ENCODE measurements at regions not wholly inside any gene's neighbourhood (a gene's known extent, or its start where the extent isn't known, plus 50 kb on each side); places are given as distances from the start of the nearest gene placed in this dataset.

DNA sequence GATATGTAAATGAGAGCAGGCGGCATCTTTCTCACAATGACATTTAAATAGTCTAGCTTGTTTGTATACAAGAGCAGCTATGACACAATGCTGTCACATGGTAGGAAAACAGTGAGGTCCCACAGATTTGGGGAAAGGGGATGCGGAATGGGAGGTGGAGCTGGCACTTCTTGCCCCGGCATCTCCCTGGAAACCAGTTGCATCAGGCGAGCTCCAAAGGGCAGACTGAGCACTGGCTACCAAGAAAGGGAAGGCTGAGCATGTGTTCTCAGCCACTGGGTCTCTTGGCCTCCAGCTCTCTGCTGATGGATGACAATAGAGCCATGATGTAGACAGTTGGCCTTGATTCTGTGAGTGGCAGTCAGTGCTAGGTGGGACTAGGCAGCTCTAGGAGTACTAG is 109.0 kb downstream of the UCHL1 start:
- no peaks in the 10 kb centered on the region for H3K36me3 Mint-ChIP-seq (ENCODE audit: insufficient read depth in 1 of 3, low read depth in 3 of 3)
- Histone ChIP-seq H3K9me3 (ENCODE audit: control insufficient read depth, low read depth, low read length) (no peaks in the 10 kb centered on the region), H2BK20ac (ENCODE audit: low read depth, low read length, poor library complexity, severe bottlenecking) (no peak overlapping the region), H3K9ac (ENCODE audit: extremely low read depth, insufficient read length, low read length) (no peak overlapping the region), H3T11ph (ENCODE audit: low read length) (no peak overlapping the region), H3K27ac (ENCODE audit: insufficient read length, low read depth, low read length) (no peak overlapping the region), H3K4me2 (ENCODE audit: insufficient read depth, insufficient read length, low read length) (no peak overlapping the region), H3K23ac (ENCODE audit: insufficient read length, low read depth, low read length) (no peak overlapping the region), H4K5ac (ENCODE audit: insufficient read length, low read depth, low read length) (no peak overlapping the region), H3K23me2 (ENCODE audit: insufficient read length, low read depth, low read length, poor library complexity, severe bottlenecking) (peaks cover 15% of the 10 kb centered on the region), H4K20me1 (ENCODE audit: control insufficient read depth, insufficient read depth, insufficient read length) (no peaks in the 10 kb centered on the region), H3K14ac (ENCODE audit: insufficient read depth, low read length) (no peak overlapping the region), H2AK5ac (ENCODE audit: insufficient read length, low read length) (no peak overlapping the region), H2BK12ac (ENCODE audit: insufficient read length, low read depth, low read length) (no peak overlapping the region), H3K4me1 (ENCODE audit: insufficient read depth, low read length) (peaks cover 8% of the 10 kb centered on the region), H3K18ac (ENCODE audit: insufficient read length, low read depth, low read length) (no peak overlapping the region), H3K4ac (ENCODE audit: low read depth, low read length) (no peak overlapping the region), H3K56ac (ENCODE audit: insufficient read length, low read depth, low read length) (no peak overlapping the region), H2BK5ac (ENCODE audit: insufficient read length, low read length) (no peak overlapping the region), H3K79me1 (ENCODE audit: insufficient read depth, low read depth, low read length, poor library complexity, severe bottlenecking) (no peaks in the 10 kb centered on the region), H4K91ac (ENCODE audit: insufficient read length, low read depth, low read length) (no peak overlapping the region), H4K8ac (replicated peaks; ENCODE audit: insufficient read length, low read depth, low read length) (no peak overlapping the region), H3K27me3 (ENCODE audit: insufficient read depth, low read length) (peaks cover 33% of the 10 kb centered on the region), H3K79me2 (ENCODE audit: insufficient read depth, low read length) (no peaks in the 10 kb centered on the region), H2BK120ac (ENCODE audit: low read depth, low read length, poor library complexity, severe bottlenecking) (no peak overlapping the region), H2AFZ (ENCODE audit: low read length) (no peak overlapping the region), H2BK15ac (ENCODE audit: low read depth, low read length) (no peak overlapping the region)
- peaks cover 96% of the 10 kb centered on the region for H3K27me3 Mint-ChIP-seq (ENCODE audit: low read depth)
- H3K4me1 Mint-ChIP-seq = peaks cover 47 to 63% of the 10 kb centered on the region in 2 experiments
- no peak overlapping the region for H3K4me3 Mint-ChIP-seq
- WGBS (ENCODE audit: extremely low coverage, insufficient read length, low lambda C conversion rate) = no CpG with 5 or more reads among the region's 4 CpGs
- no peak for TF ChIP-seq CTCF (conservative IDR thresholded peaks at IDR 0.05)
- no peak for DNase-seq
- H3K27ac Mint-ChIP-seq = no peak overlapping the region
- no peaks in the 10 kb centered on the region; a peak in 2 of 5 replicates for H3K9me3 Mint-ChIP-seq
